Heart right ventricle (tissue), 16 donors: ENCODE measurements at regions not wholly inside any gene's neighbourhood (a gene's known extent, or its start where the extent isn't known, plus 50 kb on each side); places are given as distances from the start of the nearest gene placed in this dataset.

ENCODE experiments used
- ATAC-seq, 8 donors: fragments of 200-7000 bp; cut with Tn5 transposase; one replicate each; pipeline ENCODE4 v1.9.1; 2020; ENCODE audit warnings: mild to moderate bottlenecking in 8 of 8, moderate library complexity in 8 of 8, moderate number of reproducible peaks in 1 of 8
- DNase-seq, 2 donors: peaks; one replicate each; pipeline ENCODE4 v3.0.0-alpha.2; 2020
- H3K27ac ChIP-seq, 10 donors: fragments of 200-600 bp; sonication (generic) in 2 of 10; one replicate each; pipeline versions ENCODE4 v1.5.0 to v1.8.0; 2020 to 2022; ENCODE audit warnings: mild to moderate bottlenecking in 3 of 10
- H3K27me3 ChIP-seq, 7 donors: fragments of 200-600 bp; one replicate each; pipeline ENCODE4 v1.8.0; 2021 to 2022; ENCODE audit warnings: mild to moderate bottlenecking in 2 of 7
- H3K36me3 ChIP-seq, 9 donors: fragments of 200-600 bp; sonication (generic) in 1 of 9; one replicate each; pipeline versions ENCODE4 v1.5.0 to v1.8.0; 2020 to 2022; ENCODE audit warnings: mild to moderate bottlenecking in 2 of 9
- H3K4me1 ChIP-seq, 9 donors: fragments of 200-600 bp; sonication (generic) in 1 of 9; one replicate each; pipeline versions ENCODE4 v1.5.0 to v1.8.0; 2020 to 2022; ENCODE audit warnings: mild to moderate bottlenecking in 4 of 9
- H3K4me3 ChIP-seq, 10 donors: fragments of 200-600 bp; sonication (generic) in 2 of 10; one replicate each; pipeline versions ENCODE4 v1.5.0 to v1.8.0; 2020 to 2022; ENCODE audit warnings: mild to moderate bottlenecking in 7 of 10, moderate library complexity in 2 of 10
- H3K9me3 ChIP-seq, 11 donors: fragments of 200-600 bp in 10 of 11; sonication (generic) in 2 of 11; one replicate each; pipeline versions ENCODE4 v1.5.0 to v1.8.0; 2013 to 2022; ENCODE audit warnings: mild to moderate bottlenecking in 2 of 11, control low read depth in 1 of 11, moderate library complexity in 1 of 11
- CTCF ChIP-seq, 9 donors: fragments of 200-600 bp; sonication (generic) in 2 of 9; IDR thresholded peaks; one replicate each; pipeline versions ENCODE4 v1.5.0 to v1.8.0; 2021 to 2022; ENCODE audit warnings: antibody characterized with exemption in 9 of 9, mild to moderate bottlenecking in 5 of 9, moderate library complexity in 1 of 9
- WGBS, 2 donors: extraction: QIAGEN DNeasy Blood & Tissue Kit; methylation state at CpG; one replicate each; pipeline ENCODE4 v1.1.7; 2013; ENCODE audit warnings: inconsistent platforms in 1 of 2; 5-methylcytosine and 5-hydroxymethylcytosine counted together
- intact Hi-C, 10 donors: fragments of 100-400 bp; cut with DNase I; formaldehyde crosslinking; loops; one replicate each; pipeline versions ENCODE4 v1.11.1 to v1.14.2; 2022
- donor health status: Arrhythmogenic right ventricular cardiomyopathy.
- donor health status: ischemic (EF 13 %, LVEDD 7.1; RV severe dilation, severe dysfunction).
- donor health status: healthy with polysubstance abuse.
- donor health status: DM: no; HTN: yes; CAD: no.
- donor health status: DM: no; HTN: no; CAD: no.
- donor health status: ischemic (EF 25% LVEDD 6.9; RV normal size, moderate dysfunction).
- donor health status: ischemic (EF 25% LVEDD 5.7; RV mildly dilated, moderate dysfunction).
- donor health status: healthy.
- donor health status: DM: yes; HTN: yes; CAD: no.
- donor health status: Ischemic cardiomyopathy.
- donor health status: ischemic (EF 35%, LVEDD 5.7; RV mildly dilated, moderate dysfunction).
- donor health status: nonischemic (EF 11% LVEDD 7.7; RV severe dilation, severe dysfunction).
- donor health status: DM: yes; HTN: yes; CAD: no.
- donor health status: PGD.
- donor health status: ischemic (EF 29% LVEDD 5.4; RV normal size, mild dysfunction).
- donor health status: nonischemic (EF 23%, LVEDD 6.1; RV moderate dilation, normal function).

GRCh38 chr5:63127054-63127453, 548.4 kb downstream of the LRRC70 start:
- WGBS, 2 donors = 88 to 90% methylated on average over 2 of the region's 2 CpGs
- intact Hi-C loops = no loop called here
- no peaks in the 10 kb centered on the region for H3K36me3 ChIP-seq

GRCh38 chr5:63125862-63126261, 547.2 kb downstream of the LRRC70 start:
- H3K4me1 ChIP-seq = peaks cover 0 to 15% (median 4%) of the 10 kb centered on the region in 9 donors
- no peaks in the 10 kb centered on the region for H3K9me3 ChIP-seq
- no peaks in the 10 kb centered on the region for H3K27me3 ChIP-seq
- H3K36me3 ChIP-seq = no peaks in the 10 kb centered on the region
- intact Hi-C loops = no loop called here
- H3K27ac ChIP-seq = no peak overlapping the region
- ATAC-seq = peak in 1 of 8 donors; percentile 56
- DNase-seq = no peak
- H3K4me3 ChIP-seq = no peak overlapping the region
- peak in 7 of 9 donors; percentile 24 to 55 (median 40) for TF ChIP-seq CTCF (IDR thresholded peaks at IDR 0.05)
- 18 to 20% methylated on average over 2 of the region's 2 CpGs for WGBS, 2 donors

More at GRCh38 chr5:63127054-63127453, 548.4 kb downstream of the LRRC70 start:
- H3K4me1 ChIP-seq = peaks cover 0 to 15% (median 4%) of the 10 kb centered on the region in 9 donors
- H3K4me3 ChIP-seq = no peak overlapping the region
- no peak for ATAC-seq
- TF ChIP-seq CTCF (IDR thresholded peaks at IDR 0.05) = no peak
- no peak for DNase-seq
- no peaks in the 10 kb centered on the region for H3K27me3 ChIP-seq
- H3K9me3 ChIP-seq = no peaks in the 10 kb centered on the region
- H3K27ac ChIP-seq = peak overlapping the region in 1 of 10 donors; percentile 7

DNA sequence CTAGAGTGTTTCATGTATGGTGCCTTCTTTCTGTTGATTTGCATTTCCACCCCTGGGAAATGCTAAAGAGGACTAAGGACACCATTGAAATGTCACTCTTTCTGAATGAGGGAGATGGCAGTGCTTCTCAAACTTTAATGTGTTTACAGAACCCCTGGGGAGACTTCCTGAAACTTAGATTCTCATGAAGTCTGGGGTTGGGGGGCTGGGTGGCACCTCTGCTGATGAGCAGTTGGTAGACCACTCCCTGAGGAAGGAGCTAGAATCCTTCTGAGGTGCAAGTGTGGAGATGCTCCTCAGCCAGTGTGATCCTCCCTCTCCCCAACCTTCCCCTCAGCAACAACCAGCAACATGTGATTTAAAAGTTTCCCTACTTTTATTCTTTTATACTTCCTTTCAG, 546.8 kb downstream of the LRRC70 start:
- no peak for TF ChIP-seq CTCF (IDR thresholded peaks at IDR 0.05)
- intact Hi-C loops = no loop called here
- H3K27ac ChIP-seq = no peak overlapping the region
- no peak overlapping the region for H3K4me3 ChIP-seq
- no peaks in the 10 kb centered on the region for H3K9me3 ChIP-seq
- ATAC-seq (no peak), DNase-seq (no peak)
- no peaks in the 10 kb centered on the region for H3K36me3 ChIP-seq
- H3K27me3 ChIP-seq = no peaks in the 10 kb centered on the region
- H3K4me1 ChIP-seq = peaks cover 0 to 15% (median 4%) of the 10 kb centered on the region in 9 donors

DNA sequence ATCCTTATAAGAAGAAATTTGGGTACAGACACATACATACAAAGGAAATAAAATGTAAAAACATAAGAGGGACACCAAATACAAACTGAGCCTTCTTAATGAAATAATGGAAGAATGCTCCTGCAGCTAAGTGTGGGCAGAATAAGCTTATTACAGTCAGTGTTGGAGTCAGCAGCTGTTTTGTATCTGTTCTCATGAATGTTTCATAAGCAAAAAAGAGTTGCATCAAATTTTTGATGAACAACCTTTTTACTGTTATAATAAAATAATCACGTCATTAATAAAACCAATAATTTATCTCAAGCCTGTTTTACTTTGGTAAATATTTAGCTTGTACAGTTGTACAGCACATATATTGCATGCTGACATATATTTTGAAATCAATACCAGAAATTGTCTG, 545.6 kb downstream of the LRRC70 start:
- Histone ChIP-seq H3K27ac (no peak overlapping the region), H3K36me3 (no peaks in the 10 kb centered on the region), H3K9me3 (no peaks in the 10 kb centered on the region), H3K27me3 (no peaks in the 10 kb centered on the region), H3K4me3 (no peak overlapping the region), H3K4me1 (peaks cover 0 to 15% (median 4%) of the 10 kb centered on the region in 9 donors)
- no peak for TF ChIP-seq CTCF (IDR thresholded peaks at IDR 0.05)
- intact Hi-C loops = no loop called here
- DNase-seq (no peak), ATAC-seq (no peak)
- 91 to 97% methylated on average over 1 of the region's 1 CpG for WGBS, 2 donors
